Midbrain (tissue), 1 donor: ENCODE measurements at regions not wholly inside any gene's neighbourhood (a gene's known extent, or its start where the extent isn't known, plus 50 kb on each side); places are given as distances from the start of the nearest gene placed in this dataset.

Experiments used
- DNase-seq: peaks from one replicate; lab custom pipeline; 2025; lab: John Stamatoyannopoulos, UW

DNA sequence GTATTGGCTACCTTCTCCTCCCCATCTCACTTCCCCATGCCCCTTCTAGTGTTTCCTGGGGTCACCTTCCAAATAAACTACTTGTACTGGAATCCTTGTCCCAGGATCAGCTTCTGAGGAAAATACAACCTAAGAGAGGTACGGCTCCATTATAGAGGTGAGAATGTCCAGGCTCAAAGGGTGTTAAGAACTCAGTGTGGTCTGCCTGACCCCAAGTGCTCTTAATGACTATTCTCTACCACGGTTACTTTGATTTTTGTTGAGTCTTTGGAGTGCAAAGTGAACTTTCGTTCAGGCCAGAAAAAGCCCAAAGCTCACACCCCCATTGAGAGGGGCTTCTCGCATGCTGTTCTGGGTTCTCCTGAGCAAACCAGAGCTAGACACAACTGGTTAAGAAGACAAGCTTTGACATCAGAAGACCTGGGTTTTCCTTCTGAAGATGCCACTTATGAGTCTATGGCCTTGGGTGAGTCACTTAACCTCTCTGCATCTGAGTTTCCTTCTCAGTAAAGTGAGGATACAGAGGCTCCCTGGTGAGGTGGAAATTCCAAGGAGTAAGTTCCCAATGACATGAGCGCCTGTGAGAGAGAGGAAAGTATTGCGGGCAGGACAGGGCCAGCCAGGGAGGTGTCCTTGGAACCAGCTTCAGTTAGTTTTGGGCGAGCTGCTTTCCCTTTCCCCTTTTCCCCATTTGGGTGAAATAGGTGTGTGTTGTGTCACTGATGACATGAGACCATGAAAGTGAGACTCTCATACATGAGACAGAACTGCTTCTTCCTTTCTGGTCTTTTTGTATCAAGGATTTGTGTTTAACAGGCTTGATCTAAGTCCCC, 475.0 kb upstream of the PROK2 start:
- DNase-seq = no peak

DNA sequence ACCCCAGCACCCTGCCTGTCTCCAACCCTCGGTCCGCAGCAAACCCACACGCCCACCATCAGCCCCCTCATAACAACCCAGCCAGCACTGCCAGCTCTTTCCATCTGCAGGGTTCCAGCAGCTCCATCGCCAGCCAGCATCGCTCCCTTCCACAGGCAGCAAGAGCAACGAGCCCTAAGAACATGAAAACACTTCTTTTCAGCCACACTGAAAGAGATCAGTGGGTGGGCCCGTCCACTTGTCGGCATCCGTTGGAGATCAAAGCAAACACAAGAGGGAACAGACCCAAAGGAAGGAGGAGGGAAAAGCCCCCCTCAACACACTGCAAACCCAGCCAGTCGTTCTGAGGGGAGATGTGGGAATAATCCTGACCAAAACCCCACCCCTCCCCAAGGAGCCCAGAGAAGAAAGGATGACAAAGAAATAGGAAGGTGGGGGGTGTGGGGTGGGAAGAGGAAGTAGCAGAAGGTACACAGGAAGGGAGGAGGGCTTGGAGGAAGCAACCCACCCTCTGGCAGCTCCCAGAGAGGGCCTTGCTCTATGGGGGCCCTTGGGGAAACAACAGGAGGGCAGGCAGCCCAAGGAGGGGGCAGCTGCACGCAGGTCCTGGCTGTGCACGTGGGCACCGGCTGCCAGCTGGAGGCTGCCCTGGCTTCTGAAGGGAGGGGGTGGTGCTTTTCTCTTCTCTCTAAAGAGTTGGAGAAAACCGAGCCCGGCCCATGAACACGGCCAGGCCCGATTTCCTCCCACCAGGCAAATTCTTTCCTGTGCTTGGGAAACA, 473.6 kb upstream of the PROK2 start:
- DNase-seq = no peak

DNA sequence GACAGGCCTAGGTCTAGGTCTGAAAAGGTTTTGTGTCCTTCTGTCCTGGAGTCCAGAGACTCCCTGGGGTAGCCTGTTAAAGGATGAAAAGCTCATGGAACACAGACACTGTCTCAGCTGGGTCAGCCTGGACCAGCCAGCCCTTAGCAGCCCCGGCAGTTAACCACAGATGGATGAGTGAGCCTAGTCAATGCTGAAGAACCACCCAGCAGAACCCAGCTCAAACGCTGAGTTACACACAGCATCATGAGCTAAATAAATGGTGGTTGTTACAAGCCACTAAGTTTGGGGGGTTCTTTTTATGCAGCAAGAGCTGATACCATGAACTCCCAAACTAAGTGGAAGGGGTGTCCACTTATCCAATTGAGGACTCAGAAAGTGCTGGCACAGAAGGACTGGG, 472.8 kb upstream of the PROK2 start:
- DNase-seq = no peak

DNA sequence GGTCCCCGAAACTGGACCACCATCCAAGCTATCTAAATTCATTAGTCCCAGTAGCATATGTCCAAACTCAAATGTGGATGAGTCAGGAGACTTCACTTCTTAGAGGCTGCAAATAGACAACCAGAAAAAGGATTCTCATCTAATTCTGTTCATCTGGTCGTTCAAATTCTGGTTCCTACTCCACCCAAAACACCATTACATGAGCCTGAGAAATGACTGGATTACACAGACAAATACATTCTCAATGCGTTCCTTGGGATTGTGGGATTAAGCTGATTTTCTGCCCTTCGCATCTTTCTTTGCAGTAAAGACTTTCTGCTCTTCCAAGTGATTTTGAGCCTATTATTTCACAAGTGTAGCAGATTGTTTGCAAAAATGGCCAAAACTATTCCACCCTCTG, 472.3 kb upstream of the PROK2 start:
- DNase-seq = no peak

DNA sequence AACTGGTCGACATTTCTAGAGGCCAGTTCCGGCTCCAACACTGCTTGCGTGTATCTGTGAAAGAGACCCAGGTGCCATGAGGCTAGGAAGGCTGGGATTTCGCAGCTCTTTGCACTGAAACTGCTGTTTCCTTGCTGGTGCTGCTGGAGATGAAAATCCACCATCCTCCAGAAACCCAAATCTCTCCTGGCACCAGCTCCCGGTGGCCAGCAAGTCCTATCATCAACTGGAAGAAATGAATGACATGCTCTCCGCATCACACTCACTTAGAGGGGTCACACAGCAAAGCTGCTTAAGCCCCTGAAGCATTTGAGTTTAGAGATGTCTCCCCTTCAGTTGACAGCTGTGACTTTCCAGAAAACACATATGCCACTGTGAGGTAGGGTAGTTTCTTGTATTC, 471.8 kb upstream of the PROK2 start:
- DNase-seq = no peak

DNA sequence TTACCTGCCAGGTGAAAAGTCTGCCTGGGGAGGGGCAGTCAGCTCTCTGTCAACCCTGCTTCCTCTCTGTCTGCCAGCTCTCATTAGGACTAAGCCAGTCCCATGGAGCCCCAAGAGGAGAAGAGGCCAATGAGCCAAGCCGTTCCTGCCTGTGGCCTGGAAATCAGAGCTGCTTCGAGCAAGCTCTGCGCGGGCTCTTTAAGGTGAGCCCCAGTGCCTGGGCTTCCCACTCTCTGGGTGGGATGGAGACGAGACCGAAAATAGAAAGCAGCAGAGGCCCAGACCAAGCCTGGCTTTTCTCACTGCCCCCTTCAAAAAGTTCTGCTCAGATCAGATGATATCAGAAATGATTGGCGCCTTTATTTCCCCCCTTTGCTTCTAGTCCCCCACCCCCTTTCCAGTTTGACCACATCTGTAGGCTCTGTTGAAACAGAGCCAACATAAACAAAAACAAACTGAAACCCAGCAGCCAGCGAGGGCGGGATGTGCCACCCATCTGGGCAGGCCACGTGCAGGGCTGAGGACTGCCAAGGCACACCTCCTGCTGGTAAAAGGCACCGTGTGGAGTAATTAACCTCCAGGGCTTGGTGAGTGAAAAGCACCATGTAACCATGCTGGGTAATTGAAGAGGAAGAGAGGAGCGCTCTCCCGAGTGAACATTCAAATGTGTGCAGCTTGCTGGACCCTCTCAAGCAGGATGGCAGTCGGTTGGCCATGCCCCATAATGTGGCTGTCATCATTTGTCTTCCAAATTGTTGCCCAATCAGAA, 471.0 kb upstream of the PROK2 start:
- peak; percentile 54 for DNase-seq

DNA sequence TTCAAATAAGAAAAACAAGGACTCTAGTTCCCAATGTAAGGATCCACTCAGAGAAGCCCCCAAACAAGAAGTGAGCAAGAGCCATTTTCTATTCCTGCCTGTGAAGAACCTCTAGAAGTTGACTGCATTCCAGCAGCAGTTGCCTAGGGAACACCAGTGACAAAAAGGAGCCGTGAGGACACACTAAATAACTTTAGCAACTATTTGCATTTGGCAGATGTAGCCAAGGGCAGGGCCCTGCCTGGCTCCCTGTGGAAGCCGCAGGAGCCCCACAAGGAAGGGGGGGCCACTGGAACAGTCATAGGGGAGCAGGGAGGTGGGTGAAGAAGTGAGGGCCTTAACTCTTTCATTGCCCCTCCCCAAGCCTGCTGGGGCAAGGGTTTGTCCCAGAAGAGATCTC, 470.2 kb upstream of the PROK2 start:
- DNase-seq = no peak

DNA sequence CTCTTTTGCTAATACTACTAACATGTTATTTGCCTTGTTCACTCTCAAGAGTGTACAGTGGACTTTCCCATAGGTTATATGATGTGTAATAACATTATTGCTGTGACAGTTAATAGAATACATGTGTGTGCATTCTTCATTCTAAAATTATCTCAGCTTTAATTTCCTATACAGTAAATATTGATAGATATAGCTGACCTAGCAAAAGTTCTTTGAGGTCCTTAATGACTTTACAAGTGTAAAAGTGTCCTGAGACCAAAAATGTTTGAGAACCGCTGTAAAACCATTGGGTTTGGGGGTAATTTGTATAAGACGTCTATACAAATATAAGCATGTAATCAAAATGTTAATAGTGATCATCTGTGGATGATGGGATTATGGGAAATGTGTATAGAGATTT, 469.5 kb upstream of the PROK2 start:
- DNase-seq = no peak

DNA sequence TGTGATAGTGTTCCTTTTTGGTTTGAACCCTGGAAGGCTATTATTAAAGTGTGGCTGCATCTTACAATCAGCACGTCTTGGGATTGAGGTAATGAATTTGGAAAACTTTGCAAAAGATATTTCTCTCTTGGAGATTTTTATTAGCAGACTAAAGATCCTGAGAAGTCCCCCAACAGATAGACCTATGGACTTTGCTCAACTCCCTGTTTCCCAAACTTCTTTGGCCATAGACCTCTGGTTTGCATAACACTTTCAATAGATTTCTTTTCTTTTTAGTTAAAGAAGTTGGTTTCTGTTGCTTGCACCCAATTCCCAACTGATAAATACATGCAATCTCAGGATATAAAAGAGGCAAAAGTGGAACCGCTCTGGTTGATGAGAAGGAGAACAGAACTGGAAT, 465.8 kb upstream of the PROK2 start:
- no peak for DNase-seq

DNA sequence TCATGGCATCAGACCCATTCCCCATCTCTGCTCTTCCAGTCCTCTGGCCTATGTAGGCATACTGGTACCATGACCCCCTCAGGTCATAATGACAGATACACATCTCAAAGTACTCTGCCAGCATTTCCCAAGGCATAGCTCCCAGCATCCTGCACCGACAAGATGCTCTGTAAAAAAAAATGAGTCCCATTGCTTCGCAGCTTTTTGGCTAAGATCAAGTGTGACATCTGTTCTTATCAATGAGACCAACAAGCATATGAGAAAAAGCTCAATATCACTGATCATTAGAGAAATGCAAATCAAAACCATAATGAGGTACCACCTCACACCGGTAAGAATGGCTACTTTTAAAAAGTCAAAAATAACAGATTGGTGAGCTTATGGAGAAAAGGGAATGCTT, 463.9 kb upstream of the PROK2 start:
- DNase-seq = no peak

DNA sequence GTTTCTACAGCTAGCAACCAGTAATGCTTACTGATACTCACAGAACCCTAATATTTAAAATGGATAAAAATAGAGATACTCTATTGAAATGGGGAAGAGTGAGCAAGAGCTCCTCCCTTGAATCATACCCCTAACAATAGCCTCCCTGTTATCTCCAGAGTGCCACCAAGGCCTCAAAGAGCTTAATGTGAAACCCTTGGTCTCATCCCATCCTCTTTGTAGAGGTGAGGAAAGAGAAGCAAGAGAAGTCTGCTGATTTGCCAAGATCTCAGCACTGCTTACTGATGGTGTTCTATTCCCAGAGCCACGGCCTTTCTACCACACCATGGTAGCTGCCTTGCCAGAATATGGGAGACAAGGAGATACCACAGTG, 463.4 kb upstream of the PROK2 start:
- DNase-seq = no peak

DNA sequence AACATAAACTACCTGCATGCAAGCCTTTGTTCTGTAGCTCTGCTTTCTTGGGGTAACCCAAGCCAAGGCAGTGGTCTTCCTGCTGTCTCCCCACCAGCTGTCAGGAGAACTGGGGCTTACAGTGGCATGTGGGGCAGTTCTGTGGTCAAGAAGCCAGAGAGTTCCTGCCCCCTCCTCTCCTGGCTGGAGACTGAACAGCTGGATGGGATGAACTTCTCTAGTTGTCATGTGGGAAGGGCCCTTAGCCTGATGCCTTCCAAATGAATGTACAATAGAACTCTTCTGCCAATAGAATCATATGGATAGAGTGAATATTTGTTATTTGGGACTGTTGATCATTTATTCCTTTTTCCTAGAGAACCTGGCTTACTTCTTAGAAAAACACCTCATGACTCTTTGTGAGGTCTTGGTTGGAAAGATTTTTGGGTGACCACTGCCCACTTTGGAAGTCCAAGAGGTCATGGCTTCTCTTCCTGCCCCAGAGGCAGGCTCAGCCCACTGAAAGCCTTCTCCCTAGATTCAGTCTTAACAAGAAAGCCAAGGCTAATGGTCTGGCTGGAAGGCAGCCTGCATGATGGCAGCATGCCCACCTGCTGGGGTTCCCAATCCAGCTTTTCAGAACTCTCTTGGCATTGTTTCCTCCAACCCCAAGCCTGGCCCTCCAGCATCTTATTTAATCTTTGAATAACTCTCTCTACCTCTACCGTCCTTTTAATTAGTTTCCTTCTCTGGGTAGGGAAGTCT, 462.9 kb upstream of the PROK2 start:
- peak; percentile 74 for DNase-seq

DNA sequence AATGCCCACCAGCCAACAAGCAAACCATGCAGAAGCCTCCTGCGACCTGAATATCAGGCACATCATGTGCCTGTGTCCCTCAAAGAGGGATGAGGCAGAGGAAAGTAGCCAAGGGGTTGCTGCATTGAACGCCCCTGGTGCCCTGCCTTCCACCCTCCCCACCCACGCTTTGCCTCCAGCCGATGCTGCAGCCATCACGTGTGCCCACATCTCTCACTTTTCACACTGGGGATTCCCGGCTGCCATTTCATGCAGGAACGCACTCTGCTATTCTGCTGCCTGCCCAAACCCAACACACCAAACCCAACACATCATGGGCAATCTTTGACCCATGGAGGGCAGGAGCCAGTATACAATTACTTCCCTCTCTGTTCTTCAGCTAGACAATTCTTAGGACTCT, 462.2 kb upstream of the PROK2 start:
- no peak for DNase-seq

DNA sequence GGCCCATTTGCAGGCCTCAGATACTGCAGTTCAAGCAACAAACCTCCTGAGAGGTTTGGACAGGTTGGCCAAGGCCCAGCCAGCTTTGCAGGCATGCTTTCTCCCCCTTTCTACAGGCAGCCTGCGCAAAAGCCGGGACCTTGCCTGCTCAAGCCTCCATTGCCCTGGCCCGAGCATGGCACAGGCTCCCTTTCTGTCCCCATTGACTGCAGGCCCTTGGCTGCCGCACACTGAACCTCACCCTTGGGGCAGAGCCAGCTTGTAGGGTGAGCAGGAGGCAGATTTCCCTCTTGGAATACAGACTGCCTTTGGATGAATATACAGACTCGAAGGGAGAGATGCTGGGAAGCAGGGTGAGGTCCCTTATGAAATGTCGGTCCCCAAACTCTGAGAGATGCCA, 461.7 kb upstream of the PROK2 start:
- DNase-seq = peak; percentile 77

DNA sequence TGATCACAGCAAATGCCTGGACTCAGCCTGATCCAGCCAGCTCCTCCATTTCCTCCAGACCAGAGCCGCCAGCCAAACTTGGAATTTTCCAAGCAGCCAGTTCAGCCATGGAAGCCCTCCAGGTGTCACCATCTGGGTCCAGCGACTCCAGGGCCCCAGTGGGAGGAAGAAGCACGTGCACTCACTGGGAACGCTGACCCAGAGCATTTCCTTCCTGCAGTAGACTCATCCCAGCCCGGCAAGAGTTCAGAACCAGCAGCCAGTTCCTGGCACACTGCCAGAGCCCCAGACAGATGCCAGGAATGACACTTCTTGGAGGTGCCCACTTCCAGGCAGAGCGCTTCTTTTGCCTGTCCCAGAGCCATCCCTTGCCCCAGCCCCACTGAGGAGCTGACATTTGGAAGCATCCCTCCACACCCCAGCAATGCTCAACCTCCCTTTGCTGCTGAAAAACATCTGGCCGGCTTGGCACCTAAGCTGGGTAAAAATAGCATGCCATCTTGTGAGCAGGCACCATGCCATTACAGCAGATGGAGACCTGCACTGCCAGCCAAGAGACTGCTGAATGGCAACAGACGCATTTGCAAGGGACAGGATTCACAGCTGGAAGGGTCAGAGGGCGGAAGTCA, 460.3 kb upstream of the PROK2 start:
- DNase-seq = peak; percentile 16

DNA sequence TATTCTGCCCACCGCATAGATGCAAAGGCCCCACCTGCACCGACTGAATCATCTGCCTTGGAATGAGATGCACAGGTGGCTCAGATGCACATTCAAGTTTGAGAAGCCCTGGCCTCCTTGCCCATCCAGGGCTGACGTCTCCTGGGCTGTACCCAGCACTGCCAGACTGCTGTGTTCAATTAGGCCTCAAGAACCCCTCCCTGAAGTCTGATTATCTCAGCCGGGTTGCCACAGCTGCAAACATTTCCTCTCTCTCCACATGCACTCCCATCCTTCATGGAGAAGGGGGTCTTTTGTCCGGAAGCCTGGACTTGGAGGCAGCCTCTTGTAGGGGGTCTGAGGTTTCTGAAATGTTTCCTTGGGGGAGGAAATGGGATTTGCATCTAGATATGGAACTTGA, 459.4 kb upstream of the PROK2 start:
- DNase-seq = no peak

DNA sequence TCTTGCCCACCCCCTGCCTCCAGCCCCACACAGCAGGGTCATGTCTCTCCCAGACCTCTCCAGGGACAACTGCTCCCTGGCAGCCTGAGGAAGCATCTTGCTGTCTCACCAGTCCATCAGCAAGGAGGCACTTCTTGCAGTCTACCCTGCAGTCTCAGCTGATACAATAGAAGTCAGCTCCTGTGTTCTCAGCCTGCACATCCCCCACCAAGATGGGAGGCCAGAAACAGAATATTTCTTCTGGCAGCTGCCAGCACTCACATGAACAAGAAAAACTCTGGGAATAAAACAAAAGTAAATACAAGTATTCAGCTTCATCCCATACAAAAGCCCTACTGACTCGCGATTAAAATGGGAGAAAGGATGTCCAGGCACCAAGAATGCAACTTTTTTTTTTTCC, 457.4 kb upstream of the PROK2 start:
- DNase-seq = peak; percentile 49

DNA sequence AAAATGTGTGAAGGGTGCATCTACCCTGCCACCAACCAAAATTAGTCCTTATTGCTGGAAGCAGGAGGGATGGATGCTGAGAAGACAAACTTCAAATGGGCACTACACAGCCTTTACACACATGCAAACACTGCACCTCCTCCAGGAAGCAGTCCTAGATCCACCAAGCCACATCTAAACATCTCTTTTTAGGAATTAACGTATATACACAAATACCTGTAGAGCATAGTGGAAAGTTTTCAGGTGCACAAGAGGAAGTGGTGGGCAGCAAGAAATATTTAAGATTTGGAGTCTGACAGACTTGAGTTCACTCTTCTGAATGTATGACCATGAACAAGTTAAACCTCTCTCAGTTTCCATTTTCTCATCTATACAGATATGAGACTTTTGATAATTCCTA, 456.6 kb upstream of the PROK2 start:
- no peak for DNase-seq

DNA sequence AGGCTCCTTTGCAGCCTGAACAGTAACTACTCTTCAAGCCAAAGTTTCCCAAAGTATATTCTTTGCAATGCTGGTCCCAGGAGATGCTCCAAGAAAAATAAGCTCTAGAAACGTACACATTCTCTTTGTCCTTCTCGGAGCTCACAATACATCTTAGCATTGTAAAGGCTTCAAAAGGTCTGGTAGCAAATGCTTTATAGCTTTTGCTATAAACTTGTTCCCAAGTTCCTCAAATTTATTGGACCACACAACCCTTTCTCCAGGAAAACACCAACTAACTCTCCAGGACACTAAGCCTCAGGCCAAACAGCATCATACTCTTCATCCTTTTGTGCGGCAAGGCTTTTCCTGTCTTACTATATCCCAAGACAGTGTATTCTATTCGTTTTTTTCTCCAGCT, 455.6 kb upstream of the PROK2 start:
- no peak for DNase-seq

DNA sequence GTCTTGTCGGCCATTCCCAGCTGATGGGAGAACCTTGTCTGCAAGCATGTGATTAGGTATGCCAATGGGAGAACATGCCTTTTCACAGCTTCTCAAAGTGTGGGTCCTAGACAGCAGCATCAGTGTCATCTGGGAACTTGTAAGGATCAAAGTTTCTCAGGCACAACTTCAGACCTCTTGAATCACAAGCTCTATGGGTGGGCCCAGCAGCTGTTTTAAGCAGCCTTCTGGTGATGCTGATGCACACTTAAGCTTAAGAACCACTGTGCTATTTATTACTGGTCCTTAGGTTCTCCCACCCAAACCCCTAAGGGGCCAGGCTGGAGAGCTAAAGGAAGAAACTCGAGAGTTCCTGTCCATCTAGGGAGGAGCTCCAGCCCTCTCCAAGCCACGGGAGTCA, 453.9 kb upstream of the PROK2 start:
- no peak for DNase-seq

DNA sequence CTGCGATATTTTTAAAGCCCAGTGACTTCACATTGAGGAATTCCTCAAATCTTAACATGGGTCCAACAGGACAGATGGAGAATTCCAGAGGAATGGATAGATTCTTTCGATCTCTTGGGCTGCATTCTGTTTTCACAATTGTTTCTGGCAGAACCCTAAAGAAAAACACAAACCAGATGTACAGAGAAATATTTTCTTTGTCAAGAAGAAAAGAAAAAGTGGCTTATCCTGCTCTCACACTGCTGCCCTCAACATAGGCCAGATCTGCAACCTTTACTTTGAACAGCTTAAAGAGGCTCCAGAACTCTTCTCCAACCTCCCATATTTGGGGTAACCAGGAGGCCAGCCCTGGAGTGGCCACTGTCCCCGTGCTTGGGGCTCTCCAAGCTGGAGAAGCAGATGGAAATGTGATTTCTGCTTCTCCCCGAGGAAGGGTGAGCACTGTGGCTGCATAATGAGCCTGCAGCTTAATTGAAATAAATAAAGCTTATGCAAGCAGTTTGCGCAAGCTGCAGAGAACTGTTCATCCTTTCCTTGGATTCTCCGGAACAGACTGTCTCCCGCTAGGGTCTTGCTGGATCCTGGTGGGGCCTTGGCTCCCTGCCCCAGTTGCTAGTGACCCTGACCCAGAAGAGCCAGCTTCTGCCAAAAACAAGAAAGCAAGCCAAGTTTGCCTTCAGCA, 453.2 kb upstream of the PROK2 start:
- peak; percentile 28 for DNase-seq
